ENCODE measurements at regions not wholly inside any gene's neighbourhood (a gene's known extent, or its start where the extent isn't known, plus 50 kb on each side); places are given as distances from the start of the nearest gene placed in this dataset.

GRCh38 chr3:22419261-22419660 is 668.3 kb upstream of the ZNF385D start:
- DNase-seq (ENCODE audit: low spot score) (no peak), FAIRE-seq (no peak), ATAC-seq (no peak)
- Histone ChIP-seq H3K9ac (ENCODE audit: insufficient read depth, low read depth, low read length) (no peak overlapping the region), H3K4me2 (ENCODE audit: low read depth, low read length) (no peak overlapping the region), H3K36me3 (replicated peaks in 1 of 2; ENCODE audit: control insufficient read depth in 1 of 2, insufficient read depth in 2 of 2, low read length in 2 of 2) (no peaks in the 10 kb centered on the region), H3K4me3 (replicated peaks in 1 of 3; ENCODE audit: insufficient read depth in 1 of 3, low read depth in 2 of 3, low read length in 3 of 3) (no peak overlapping the region), H3K79me2 (ENCODE audit: insufficient read depth, low read length) (no peaks in the 10 kb centered on the region), H3K9me3 (ENCODE audit: low read length) (peaks cover 20% of the 10 kb centered on the region), H4K20me1 (ENCODE audit: insufficient read depth, low read length) (no peaks in the 10 kb centered on the region), H3K4me1 (ENCODE audit: insufficient read depth, low read length) (no peaks in the 10 kb centered on the region), H3K27ac (ENCODE audit: extremely low read length, insufficient read depth, low read length) (no peak overlapping the region), H3K27me3 (ENCODE audit: control insufficient read depth in 1 of 2, insufficient read depth in 2 of 2, low read length in 2 of 2) (no peaks in the 10 kb centered on the region), H2AFZ (ENCODE audit: low read length) (no peak overlapping the region)
- TF ChIP-seq, protein P1, sequence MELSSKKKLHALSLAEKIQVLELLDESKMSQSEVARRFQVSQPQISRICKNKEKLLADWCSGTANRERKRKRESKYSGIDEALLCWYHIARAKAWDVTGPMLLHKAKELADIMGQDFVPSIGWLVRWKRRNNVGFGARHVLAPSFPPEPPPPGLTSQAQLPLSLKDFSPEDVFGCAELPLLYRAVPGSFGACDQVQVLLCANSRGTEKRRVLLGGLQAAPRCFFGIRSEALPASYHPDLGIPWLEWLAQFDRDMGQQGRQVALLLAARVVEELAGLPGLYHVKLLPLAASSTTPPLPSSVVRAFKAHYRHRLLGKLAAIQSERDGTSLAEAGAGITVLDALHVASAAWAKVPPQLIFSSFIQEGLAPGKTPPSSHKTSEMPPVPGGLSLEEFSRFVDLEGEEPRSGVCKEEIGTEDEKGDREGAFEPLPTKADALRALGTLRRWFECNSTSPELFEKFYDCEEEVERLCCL (CRISPR knock-in tag; IDR thresholded peaks at IDR 0.05; ENCODE audit: borderline replicate concordance) = no peak
- TF ChIP-seq MEIS1 (CRISPR knock-in tag; IDR thresholded peaks at IDR 0.05; ENCODE audit: borderline replicate concordance) = no peak
- no peak for TF ChIP-seq RBM22 (optimal IDR thresholded peaks at IDR 0.05; ENCODE audit: low read length)
- no peak for TF ChIP-seq ZNF33A (CRISPR knock-in tag; IDR thresholded peaks at IDR 0.05; ENCODE audit: borderline replicate concordance)
- TF ChIP-seq ASH2L (IDR thresholded peaks at IDR 0.05; ENCODE audit: insufficient read length, low read depth, low read length) = no peak
- TF ChIP-seq, protein P2, sequence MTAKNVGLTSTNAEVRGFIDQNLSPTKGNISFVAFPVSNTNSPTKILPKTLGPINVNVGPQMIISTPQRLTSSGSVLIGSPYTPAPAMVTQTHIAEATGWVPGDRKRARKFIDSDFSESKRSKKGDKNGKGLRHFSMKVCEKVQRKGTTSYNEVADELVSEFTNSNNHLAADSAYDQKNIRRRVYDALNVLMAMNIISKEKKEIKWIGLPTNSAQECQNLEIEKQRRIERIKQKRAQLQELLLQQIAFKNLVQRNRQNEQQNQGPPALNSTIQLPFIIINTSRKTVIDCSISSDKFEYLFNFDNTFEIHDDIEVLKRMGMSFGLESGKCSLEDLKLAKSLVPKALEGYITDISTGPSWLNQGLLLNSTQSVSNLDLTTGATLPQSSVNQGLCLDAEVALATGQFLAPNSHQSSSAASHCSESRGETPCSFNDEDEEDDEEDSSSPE (CRISPR knock-in tag; IDR thresholded peaks at IDR 0.05) = no peak
- TF ChIP-seq TBX2 (CRISPR knock-in tag; IDR thresholded peaks at IDR 0.05; ENCODE audit: borderline replicate concordance) = no peak
- no peak for TF ChIP-seq NFE2 (CRISPR knock-in tag; IDR thresholded peaks at IDR 0.05)
- TF ChIP-seq, protein P3, sequence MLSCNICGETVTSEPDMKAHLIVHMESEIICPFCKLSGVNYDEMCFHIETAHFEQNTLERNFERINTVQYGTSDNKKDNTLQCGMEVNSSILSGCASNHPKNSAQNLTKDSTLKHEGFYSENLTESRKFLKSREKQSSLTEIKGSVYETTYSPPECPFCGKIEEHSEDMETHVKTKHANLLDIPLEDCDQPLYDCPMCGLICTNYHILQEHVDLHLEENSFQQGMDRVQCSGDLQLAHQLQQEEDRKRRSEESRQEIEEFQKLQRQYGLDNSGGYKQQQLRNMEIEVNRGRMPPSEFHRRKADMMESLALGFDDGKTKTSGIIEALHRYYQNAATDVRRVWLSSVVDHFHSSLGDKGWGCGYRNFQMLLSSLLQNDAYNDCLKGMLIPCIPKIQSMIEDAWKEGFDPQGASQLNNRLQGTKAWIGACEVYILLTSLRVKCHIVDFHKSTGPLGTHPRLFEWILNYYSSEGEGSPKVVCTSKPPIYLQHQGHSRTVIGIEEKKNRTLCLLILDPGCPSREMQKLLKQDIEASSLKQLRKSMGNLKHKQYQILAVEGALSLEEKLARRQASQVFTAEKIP (CRISPR knock-in tag; IDR thresholded peaks at IDR 0.05; ENCODE audit: borderline replicate concordance) = no peak
- TF ChIP-seq, protein P4, sequence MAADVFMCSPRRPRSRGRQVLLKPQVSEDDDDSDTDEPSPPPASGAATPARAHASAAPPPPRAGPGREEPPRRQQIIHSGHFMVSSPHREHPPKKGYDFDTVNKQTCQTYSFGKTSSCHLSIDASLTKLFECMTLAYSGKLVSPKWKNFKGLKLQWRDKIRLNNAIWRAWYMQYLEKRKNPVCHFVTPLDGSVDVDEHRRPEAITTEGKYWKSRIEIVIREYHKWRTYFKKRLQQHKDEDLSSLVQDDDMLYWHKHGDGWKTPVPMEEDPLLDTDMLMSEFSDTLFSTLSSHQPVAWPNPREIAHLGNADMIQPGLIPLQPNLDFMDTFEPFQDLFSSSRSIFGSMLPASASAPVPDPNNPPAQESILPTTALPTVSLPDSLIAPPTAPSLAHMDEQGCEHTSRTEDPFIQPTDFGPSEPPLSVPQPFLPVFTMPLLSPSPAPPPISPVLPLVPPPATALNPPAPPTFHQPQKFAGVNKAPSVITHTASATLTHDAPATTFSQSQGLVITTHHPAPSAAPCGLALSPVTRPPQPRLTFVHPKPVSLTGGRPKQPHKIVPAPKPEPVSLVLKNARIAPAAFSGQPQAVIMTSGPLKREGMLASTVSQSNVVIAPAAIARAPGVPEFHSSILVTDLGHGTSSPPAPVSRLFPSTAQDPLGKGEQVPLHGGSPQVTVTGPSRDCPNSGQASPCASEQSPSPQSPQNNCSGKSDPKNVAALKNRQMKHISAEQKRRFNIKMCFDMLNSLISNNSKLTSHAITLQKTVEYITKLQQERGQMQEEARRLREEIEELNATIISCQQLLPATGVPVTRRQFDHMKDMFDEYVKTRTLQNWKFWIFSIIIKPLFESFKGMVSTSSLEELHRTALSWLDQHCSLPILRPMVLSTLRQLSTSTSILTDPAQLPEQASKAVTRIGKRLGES (CRISPR knock-in tag; IDR thresholded peaks at IDR 0.05; ENCODE audit: borderline replicate concordance) = no peak
- no peak for TF ChIP-seq PHB2 (IDR thresholded peaks at IDR 0.05; ENCODE audit: partially characterized antibody)
- no peak for TF ChIP-seq ZNF547 (CRISPR knock-in tag; IDR thresholded peaks at IDR 0.05)
- TF ChIP-seq, protein P5, sequence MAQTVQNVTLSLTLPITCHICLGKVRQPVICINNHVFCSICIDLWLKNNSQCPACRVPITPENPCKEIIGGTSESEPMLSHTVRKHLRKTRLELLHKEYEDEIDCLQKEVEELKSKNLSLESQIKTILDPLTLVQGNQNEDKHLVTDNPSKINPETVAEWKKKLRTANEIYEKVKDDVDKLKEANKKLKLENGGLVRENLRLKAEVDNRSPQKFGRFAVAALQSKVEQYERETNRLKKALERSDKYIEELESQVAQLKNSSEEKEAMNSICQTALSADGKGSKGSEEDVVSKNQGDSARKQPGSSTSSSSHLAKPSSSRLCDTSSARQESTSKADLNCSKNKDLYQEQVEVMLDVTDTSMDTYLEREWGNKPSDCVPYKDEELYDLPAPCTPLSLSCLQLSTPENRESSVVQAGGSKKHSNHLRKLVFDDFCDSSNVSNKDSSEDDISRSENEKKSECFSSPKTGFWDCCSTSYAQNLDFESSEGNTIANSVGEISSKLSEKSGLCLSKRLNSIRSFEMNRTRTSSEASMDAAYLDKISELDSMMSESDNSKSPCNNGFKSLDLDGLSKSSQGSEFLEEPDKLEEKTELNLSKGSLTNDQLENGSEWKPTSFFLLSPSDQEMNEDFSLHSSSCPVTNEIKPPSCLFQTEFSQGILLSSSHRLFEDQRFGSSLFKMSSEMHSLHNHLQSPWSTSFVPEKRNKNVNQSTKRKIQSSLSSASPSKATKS (CRISPR knock-in tag; IDR thresholded peaks at IDR 0.05) = no peak
- no peak for TF ChIP-seq SMARCE1 (IDR thresholded peaks at IDR 0.05; ENCODE audit: borderline replicate concordance)
- in situ Hi-C loops (cut with HindIII; ENCODE audit: extremely low pct_ligation_motif_present, low pct_unique_long_range_greater_than_20kb) (no loop called here), intact Hi-C loops (cut with micrococcal nuclease; ENCODE audit: unreplicated experiment) (no loop called here)
- CTCF ChIA-PET (ENCODE audit: low intra/inter-chr PET ratio, low total read pairs) = no interaction called here
- no TSS peak for BruUV-seq (replicated peaks)
- POLR2A ChIA-PET = no interaction called here

Data from HepG2 (cell line).